Gastrocnemius medialis (tissue), 4 donors: ENCODE measurements at regions not wholly inside any gene's neighbourhood (a gene's known extent, or its start where the extent isn't known, plus 50 kb on each side); places are given as distances from the start of the nearest gene placed in this dataset.

ENCODE experiments used
- ATAC-seq, 2 donors: fragments of 150-250 bp; one replicate each; pipeline ENCODE4 v1.9.1; 2016
- DNase-seq, 2 donors: peaks; one replicate each; pipeline ENCODE4 v3.0.0-alpha.2; 2019
- H3K27ac ChIP-seq, 4 donors: fragments of 200-600 bp; sonication (generic); 1 replicate in 1 of 4; 2 replicates in 3 of 4; pipeline ENCODE4 v1.5.1; 2016 to 2018; ENCODE audit warnings: mild to moderate bottlenecking in 2 of 4, moderate library complexity in 1 of 4
- H3K27me3 ChIP-seq, 3 donors: fragments of 200-600 bp; sonication (generic) in 2 of 3; 1 replicate in 1 of 3; 2 replicates in 2 of 3; pipeline versions ENCODE4 v1.5.1 to v1.6.0; 2016 to 2019; ENCODE audit warnings: mild to moderate bottlenecking in 1 of 3, moderate library complexity in 1 of 3
- H3K36me3 ChIP-seq, 2 donors: fragments of 200-600 bp; sonication (generic) in 1 of 2; one replicate each; pipeline ENCODE4 v1.5.1; 2017 to 2018
- H3K4me1 ChIP-seq, 2 donors: fragments of 200-600 bp; sonication (generic) in 1 of 2; one replicate each; pipeline ENCODE4 v1.5.1; 2016 to 2017; ENCODE audit warnings: mild to moderate bottlenecking in 2 of 2
- H3K4me3 ChIP-seq, 4 donors: fragments of 200-600 bp; sonication (generic) in 3 of 4; 1 replicate in 1 of 4; 2 replicates in 3 of 4; pipeline ENCODE4 v1.5.1; 2016 to 2019; ENCODE audit warnings: mild to moderate bottlenecking in 2 of 4
- H3K9me3 ChIP-seq, 3 donors: fragments of 200-600 bp; sonication (generic) in 2 of 3; 1 replicate in 1 of 3; 2 replicates in 2 of 3; pipeline ENCODE4 v1.5.1; 2016 to 2019
- CTCF ChIP-seq, 5 experiments: fragments of 450-650 bp in 3 of 5; fragments of 200-600 bp in 2 of 5; sonication (generic) in 2 of 5; IDR thresholded peaks in 4 of 5; conservative IDR thresholded peaks in 1 of 5; 1 replicate in 4 of 5; 2 replicates in 1 of 5; pipeline ENCODE4 v1.5.1; 2016 to 2019; ENCODE audit warnings: antibody characterized with exemption in 5 of 5, mild to moderate bottlenecking in 3 of 5, moderate library complexity in 3 of 5
- POLR2A ChIP-seq, 2 donors: fragments of 450-650 bp; IDR thresholded peaks; one replicate each; pipeline ENCODE4 v1.6.1; 2017; ENCODE audit warnings: antibody characterized with exemption in 2 of 2, mild to moderate bottlenecking in 2 of 2, moderate library complexity in 2 of 2
- in situ Hi-C, 4 donors: fragments of 200-750 bp; cut with MboI; loops; one replicate each; pipeline versions ENCODE4 v1.15.0 to v1.8.0; 2017; ENCODE audit warnings: low sequenced_read_pairs in 4 of 4
- intact Hi-C: fragments of 100-400 bp; cut with DNase I; formaldehyde crosslinking; loops from one replicate; pipeline ENCODE4 v1.15.1; 2023; ENCODE audit warnings: low total_unique reads

DNA sequence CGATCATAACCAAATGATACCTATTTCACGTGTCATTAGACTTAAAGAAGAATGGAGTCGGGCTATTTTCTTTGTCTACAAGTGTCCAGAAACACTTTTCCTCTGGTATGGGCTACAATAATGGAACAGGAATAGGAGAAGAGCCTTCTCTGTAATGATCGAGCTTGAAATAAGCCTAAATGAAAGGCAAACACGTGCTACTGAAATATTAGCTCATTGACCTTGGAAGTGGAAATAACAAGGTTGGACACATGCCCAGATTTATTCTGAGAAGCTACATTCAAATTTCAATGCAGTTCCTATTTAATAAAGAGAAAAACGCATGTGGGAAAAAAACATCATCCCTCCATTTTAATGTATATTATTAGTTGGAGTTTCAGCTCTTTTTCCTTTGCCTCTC, 254.7 kb upstream of the PTER start:
- ATAC-seq (no peak), DNase-seq (no peak)
- no peak overlapping the region for H3K4me3 ChIP-seq
- no peaks in the 10 kb centered on the region for H3K27me3 ChIP-seq
- no peak overlapping the region for H3K27ac ChIP-seq
- no peak for TF ChIP-seq POLR2A (IDR thresholded peaks at IDR 0.05)
- TF ChIP-seq CTCF (IDR thresholded peaks at IDR 0.05 in 4 of 5, conservative IDR thresholded peaks at IDR 0.05 in 1 of 5), result no peak
- intact Hi-C loops, result no loop called here
- H3K4me1 ChIP-seq, result peaks cover 0 to 4% of the 10 kb centered on the region in 2 donors
- no peaks in the 10 kb centered on the region for H3K36me3 ChIP-seq
- in situ Hi-C loops, result no loop called here
- no peaks in the 10 kb centered on the region for H3K9me3 ChIP-seq

DNA sequence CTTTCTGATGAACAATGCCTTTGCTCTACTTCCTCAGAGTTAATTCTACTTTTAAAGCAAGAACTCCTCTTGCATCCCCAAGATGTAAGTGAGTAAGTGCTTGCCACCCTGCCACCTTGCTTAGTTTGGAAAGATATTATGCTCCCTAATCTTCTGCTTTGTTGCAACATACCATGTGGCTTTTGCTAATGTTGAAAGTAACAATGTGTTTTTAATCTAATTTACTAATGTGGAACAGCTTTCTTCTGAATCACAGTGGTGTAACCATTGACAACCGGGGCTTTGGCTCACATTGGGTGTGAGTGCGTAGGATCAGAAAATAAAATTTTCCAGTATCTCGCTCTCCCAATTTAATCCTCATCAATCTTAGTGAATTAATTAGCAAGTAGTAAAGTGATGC, 254.1 kb upstream of the PTER start:
- H3K4me1 ChIP-seq, result peaks cover 0 to 4% of the 10 kb centered on the region in 2 donors
- H3K27ac ChIP-seq, result no peak overlapping the region
- no peaks in the 10 kb centered on the region for H3K27me3 ChIP-seq
- H3K4me3 ChIP-seq, result no peak overlapping the region
- intact Hi-C loops (no loop called here), in situ Hi-C loops (no loop called here)
- no peaks in the 10 kb centered on the region for H3K9me3 ChIP-seq
- TF ChIP-seq CTCF (IDR thresholded peaks at IDR 0.05 in 4 of 5, conservative IDR thresholded peaks at IDR 0.05 in 1 of 5), result no peak
- no peak for TF ChIP-seq POLR2A (IDR thresholded peaks at IDR 0.05)
- ATAC-seq (peak in 1 of 2 donors; percentile 42), DNase-seq (no peak)
- no peaks in the 10 kb centered on the region for H3K36me3 ChIP-seq

DNA sequence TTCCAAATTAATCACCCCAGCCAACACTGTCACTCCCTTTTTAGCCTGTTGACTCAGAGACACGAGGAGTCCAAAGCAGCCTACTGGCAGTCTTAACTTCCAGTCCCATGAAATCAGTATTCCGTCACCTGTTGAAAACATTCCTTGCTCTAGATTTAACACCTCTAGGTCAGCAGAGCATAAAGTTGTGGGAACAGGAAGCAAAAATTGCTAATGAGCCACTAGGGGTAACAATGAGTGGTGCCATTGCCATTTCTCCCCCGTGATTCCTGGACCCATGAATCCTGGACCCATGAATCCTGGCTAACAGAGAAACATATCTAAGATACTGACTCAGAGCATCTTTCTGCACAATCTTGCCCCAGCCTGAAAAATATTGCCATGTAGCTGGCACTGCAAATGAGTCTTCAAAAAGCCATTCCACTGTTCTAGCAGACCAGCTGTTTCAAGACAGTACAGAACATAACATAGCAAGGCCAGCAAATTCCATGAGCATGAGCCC, 252.7 kb upstream of the PTER start:
- in situ Hi-C loops (no loop called here), intact Hi-C loops (no loop called here)
- no peaks in the 10 kb centered on the region for H3K36me3 ChIP-seq
- no peak for DNase-seq
- peak; percentile 42 to 55 for ATAC-seq
- no peak overlapping the region for H3K4me3 ChIP-seq
- peaks cover 0 to 4% of the 10 kb centered on the region in 2 donors for H3K4me1 ChIP-seq
- H3K27me3 ChIP-seq, result no peaks in the 10 kb centered on the region
- no peak overlapping the region for H3K27ac ChIP-seq
- H3K9me3 ChIP-seq, result no peaks in the 10 kb centered on the region
- TF ChIP-seq CTCF (IDR thresholded peaks at IDR 0.05 in 4 of 5, conservative IDR thresholded peaks at IDR 0.05 in 1 of 5) (no peak), POLR2A (IDR thresholded peaks at IDR 0.05) (no peak)

- H3K27ac ChIP-seq, result no peak overlapping the region
- no peaks in the 10 kb centered on the region for H3K27me3 ChIP-seq
- DNase-seq (no peak), ATAC-seq (no peak)
- intact Hi-C loops, result no loop called here
- no peaks in the 10 kb centered on the region for H3K9me3 ChIP-seq
- TF ChIP-seq POLR2A (IDR thresholded peaks at IDR 0.05), result no peak
- TF ChIP-seq CTCF (IDR thresholded peaks at IDR 0.05 in 4 of 5, conservative IDR thresholded peaks at IDR 0.05 in 1 of 5), result no peak
- no peak overlapping the region for H3K4me3 ChIP-seq
- in situ Hi-C loops, result no loop called here
- H3K4me1 ChIP-seq, result peaks cover 0 to 4% of the 10 kb centered on the region in 2 donors
- H3K36me3 ChIP-seq, result no peaks in the 10 kb centered on the region
These were observed 251.9 kb upstream of the PTER start for GRCh38 chr10:16184906-16185305.

GRCh38 chr10:16186564-16186963, 250.2 kb upstream of the PTER start:
- intact Hi-C loops, result no loop called here
- ATAC-seq (no peak), DNase-seq (no peak)
- in situ Hi-C loops, result no loop called here
- Histone ChIP-seq H3K9me3 (no peaks in the 10 kb centered on the region), H3K27me3 (no peaks in the 10 kb centered on the region), H3K4me3 (no peak overlapping the region), H3K4me1 (peaks cover 0 to 4% of the 10 kb centered on the region in 2 donors), H3K36me3 (no peaks in the 10 kb centered on the region), H3K27ac (no peak overlapping the region)
- TF ChIP-seq CTCF (IDR thresholded peaks at IDR 0.05 in 4 of 5, conservative IDR thresholded peaks at IDR 0.05 in 1 of 5) (no peak), POLR2A (IDR thresholded peaks at IDR 0.05) (no peak)
